ENCODE measurements at regions not wholly inside any gene's neighbourhood (a gene's known extent, or its start where the extent isn't known, plus 50 kb on each side); places are given as distances from the start of the nearest gene placed in this dataset.

GRCh38 chr2:164302786-164303185, 318.5 kb downstream of the GRB14 start:
- no peak for DNase-seq (ENCODE audit: low read depth)

DNA sequence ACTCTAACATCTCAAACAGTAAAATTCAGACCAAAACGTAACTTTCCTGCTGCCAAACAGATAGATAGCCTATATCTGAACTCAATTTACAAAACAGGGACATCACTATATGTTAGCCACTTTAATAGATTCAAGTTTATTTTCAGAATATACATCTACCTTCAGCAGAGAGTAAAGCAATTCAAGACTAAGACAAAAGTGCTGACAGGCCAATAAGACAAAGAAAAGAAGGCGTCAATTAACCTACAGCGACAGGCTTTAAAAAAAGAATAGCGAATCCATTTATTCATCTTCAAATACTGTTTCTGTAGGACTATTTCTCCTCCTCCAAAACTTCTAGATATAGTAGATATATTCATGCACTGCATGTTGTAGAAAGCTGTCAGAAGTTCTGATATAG, 333.0 kb downstream of the GRB14 start:
- no peak for DNase-seq (ENCODE audit: low read depth)

GRCh38 chr2:164287056-164287455, 334.2 kb downstream of the GRB14 start:
- no peak for DNase-seq (ENCODE audit: low read depth)

- no peak for DNase-seq (ENCODE audit: low read depth)
Measured at GRCh38 chr2:164285576-164285975, 335.7 kb downstream of the GRB14 start.

- no peak for DNase-seq (ENCODE audit: low read depth)
Measured at GRCh38 chr2:164281896-164282295, 339.4 kb downstream of the GRB14 start.

- no peak for DNase-seq (ENCODE audit: low read depth)
Measured at GRCh38 chr2:164275659-164276058, 345.6 kb downstream of the GRB14 start.

- no peak for DNase-seq (ENCODE audit: low read depth)
Measured at GRCh38 chr2:164260506-164260905, 360.8 kb downstream of the GRB14 start.

GRCh38 chr2:164257742-164258141, 363.5 kb downstream of the GRB14 start:
- DNase-seq (ENCODE audit: low read depth) = no peak

- DNase-seq (ENCODE audit: low read depth) = no peak
Measured at GRCh38 chr2:164252568-164253287, 368.6 kb downstream of the GRB14 start.

DNA sequence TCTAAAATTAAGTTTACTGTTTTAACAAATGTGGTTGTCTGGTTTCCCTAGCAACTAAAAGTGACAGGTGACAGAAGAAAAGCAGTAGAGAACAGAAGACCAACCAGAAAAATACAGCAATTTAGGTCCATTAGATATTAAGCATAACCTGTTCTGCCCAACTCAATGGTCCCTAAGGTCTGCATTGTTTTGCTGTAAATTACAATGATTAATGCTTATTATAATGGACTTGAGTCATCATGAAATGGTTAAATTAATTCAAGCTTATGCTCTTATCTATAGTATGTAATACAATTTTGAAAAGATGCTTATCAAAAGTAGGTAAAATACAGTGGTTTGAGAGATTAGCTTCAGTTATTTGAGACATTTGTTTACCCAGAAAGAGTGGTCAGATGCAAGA, 378.0 kb downstream of the GRB14 start:
- DNase-seq (ENCODE audit: low read depth) = no peak

GRCh38 chr2:164242409-164242808, 378.9 kb downstream of the GRB14 start:
- DNase-seq (ENCODE audit: low read depth) = no peak

GRCh38 chr2:164234074-164234473, 387.2 kb downstream of the GRB14 start:
- no peak for DNase-seq (ENCODE audit: low read depth)

DNA sequence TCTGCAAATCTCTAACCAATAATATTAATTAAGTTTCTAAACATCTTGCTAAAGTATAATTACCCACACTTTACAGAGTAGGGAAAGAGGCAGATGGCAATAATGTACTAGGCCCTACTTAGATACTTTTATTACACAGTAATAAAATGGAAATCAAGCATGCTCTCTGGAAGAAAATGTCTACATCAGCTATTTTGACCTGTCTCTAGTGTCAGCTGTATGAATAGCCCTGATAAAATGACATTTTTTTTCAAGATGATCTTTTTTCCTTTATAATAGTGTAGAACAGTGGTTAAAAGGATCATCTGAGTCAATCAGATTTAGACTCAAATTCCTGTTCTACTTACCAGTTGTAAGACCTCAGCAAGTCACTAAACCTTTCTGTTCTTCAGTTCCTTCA, 397.3 kb downstream of the GRB14 start:
- DNase-seq (ENCODE audit: low read depth) = no peak

DNA sequence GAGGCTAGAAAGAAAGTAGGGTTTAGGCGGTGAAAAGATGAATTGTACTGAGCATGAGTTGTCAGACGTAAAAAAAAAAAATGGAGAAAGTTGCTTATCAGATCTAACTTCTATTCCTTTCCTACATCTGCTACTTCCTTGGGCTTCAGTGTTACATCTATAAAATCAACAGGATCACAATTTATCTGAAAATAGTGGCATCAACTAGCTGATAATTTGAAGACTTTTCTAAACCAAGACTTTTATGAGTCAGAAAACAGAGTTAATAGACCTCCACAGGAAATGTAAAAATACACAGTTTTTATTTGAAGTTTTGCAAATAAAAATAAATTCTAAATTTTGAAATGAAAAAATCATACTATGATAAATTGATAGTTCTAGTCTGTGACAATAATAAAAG, 399.8 kb downstream of the GRB14 start:
- DNase-seq (ENCODE audit: low read depth) = no peak

DNA sequence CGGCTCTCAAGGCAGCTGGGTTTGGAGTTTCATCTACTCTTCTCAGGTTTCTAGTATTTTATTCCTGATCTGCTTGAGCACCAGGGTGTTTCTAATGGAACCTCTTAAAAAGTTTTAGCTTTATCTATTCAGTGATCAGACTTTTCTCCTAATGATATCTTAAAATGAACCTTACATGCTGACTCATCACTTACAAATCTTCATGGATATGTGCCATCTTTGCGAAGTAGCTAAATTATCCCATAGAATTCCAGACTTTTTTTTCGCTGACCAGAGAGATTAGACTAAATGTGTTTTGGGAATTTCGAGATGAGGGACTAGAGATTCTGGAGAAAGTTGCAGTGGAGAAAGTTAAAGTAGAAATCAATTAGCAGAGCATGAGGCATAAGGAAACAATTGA, 401.0 kb downstream of the GRB14 start:
- DNase-seq (ENCODE audit: low read depth) = no peak

DNA sequence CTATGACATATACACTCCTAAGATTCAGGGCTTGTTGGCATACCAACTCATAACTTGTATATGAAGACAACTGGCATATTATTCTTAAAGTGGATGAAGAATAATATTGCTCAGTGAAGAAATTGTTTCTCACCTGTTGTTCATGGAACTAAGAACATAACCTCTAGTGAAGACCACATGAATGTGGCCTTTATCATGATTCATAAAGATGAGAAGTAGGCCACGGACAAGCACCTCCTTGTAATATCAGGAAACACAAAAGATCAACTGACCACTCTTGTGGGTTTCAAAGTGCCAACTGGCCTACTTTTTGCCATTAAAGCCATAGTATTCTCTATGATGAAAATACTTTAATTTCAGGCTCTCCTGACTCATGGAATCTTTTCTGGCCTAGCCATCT, 407.4 kb downstream of the GRB14 start:
- no peak for DNase-seq (ENCODE audit: low read depth)

GRCh38 chr2:164205347-164205746, 415.9 kb downstream of the GRB14 start:
- DNase-seq (ENCODE audit: low read depth) = peak; percentile 41

DNA sequence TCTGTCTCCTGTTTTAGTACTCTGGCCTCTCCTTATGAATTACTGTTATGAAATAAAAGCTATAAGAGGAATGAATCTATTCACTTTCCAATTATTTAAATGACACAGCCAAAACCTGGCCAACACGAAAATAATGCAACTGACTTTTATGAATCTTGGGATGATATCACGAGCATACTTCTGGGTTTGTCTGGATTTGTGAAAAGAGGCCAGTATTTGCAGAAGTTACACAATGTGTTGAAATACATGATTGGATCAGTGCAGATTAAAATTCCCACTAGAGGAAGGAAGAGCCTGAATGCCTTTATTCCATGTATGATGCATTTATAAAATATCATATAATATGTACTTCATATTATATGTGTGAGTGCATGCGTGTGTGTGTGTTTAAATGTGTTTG, 418.2 kb downstream of the GRB14 start:
- no peak for DNase-seq (ENCODE audit: low read depth)

DNA sequence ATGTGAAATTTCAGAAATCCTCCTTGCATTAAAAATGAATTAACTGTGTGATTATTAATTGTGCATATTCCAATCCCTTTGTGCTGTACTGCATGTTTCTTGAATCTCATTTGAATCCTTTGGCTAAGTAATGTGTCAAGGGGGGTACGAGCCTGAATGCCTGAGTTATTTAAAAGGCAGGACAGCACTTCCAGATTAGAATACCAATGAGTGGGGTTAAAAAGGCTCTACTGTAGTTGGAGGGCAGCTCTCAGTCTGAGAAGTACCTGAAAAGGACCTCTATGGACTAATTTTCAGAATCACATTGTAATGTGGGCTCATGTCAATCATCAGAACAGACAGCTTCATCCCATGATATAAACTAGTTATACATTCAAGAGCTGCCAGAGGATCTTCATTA, 423.0 kb downstream of the GRB14 start:
- no peak for DNase-seq (ENCODE audit: low read depth)

DNA sequence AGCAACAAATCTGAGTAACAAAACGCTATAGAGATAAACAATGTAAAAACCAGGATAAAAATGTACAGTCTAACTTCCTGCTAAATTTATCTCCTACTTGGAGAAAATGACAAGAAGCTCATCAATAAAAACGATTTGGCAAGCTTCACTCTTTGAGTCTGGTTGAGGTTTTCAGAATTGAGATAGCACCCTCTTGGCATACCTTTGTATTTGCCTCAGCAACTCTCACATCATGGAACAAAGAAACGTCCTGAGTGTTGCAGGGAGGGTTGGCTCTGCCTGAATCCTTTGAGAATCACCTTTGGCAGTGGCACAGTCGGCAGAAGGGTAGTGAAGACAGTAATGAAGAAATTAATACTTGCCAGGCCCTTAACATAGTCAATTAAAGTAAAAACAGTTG, 430.6 kb downstream of the GRB14 start:
- no peak for DNase-seq (ENCODE audit: low read depth)

DNA sequence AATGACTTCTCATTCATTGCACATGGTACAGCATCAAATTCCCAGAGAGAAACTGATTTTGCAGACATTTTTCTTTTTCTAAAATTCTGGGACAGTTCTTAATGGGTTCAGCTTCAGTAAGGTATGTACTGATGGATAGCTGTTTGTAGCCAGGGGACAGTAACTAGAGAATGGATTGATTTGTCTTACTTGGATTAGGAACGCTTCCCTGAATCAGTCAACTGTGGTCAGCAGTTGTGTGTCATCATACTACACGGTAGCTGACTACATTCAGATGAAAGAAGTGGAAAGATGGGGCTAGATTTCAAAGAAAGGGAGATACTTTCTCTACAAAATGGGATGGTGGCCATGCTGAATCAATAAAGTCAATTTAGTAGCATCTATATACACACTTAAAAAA, 431.4 kb downstream of the GRB14 start:
- DNase-seq (ENCODE audit: low read depth) = no peak

- DNase-seq (ENCODE audit: low read depth) = no peak
Measured at GRCh38 chr2:164187121-164187520, 434.2 kb downstream of the GRB14 start.

GRCh38 chr2:164186591-164186990, 434.7 kb downstream of the GRB14 start:
- DNase-seq (ENCODE audit: low read depth) = no peak

GRCh38 chr2:164182116-164182627, 439.1 kb downstream of the GRB14 start:
- DNase-seq (ENCODE audit: low read depth) = no peak
